ENCODE measurements at regions not wholly inside any gene's neighbourhood (a gene's known extent, or its start where the extent isn't known, plus 50 kb on each side); places are given as distances from the start of the nearest gene placed in this dataset.

GRCh38 chr2:8406271-8406670 lies 275.6 kb upstream of the ID2 start:
- Histone ChIP-seq H3K79me1 (ENCODE audit: insufficient read depth, low read depth, low read length, poor library complexity, severe bottlenecking) (no peaks in the 10 kb centered on the region), H2BK120ac (ENCODE audit: low read depth, low read length, poor library complexity, severe bottlenecking) (no peak overlapping the region), H4K8ac (replicated peaks; ENCODE audit: insufficient read length, low read depth, low read length) (no peak overlapping the region), H2BK12ac (ENCODE audit: insufficient read length, low read depth, low read length) (no peak overlapping the region), H3K9me3 (ENCODE audit: control insufficient read depth, low read depth, low read length) (no peaks in the 10 kb centered on the region), H3K14ac (ENCODE audit: insufficient read depth, low read length) (no peak overlapping the region), H3K18ac (ENCODE audit: insufficient read length, low read depth, low read length) (no peak overlapping the region), H2BK15ac (ENCODE audit: low read depth, low read length) (no peak overlapping the region), H3K27me3 (ENCODE audit: insufficient read depth, low read length) (no peaks in the 10 kb centered on the region), H3K23me2 (ENCODE audit: insufficient read length, low read depth, low read length, poor library complexity, severe bottlenecking) (no peaks in the 10 kb centered on the region), H3K56ac (ENCODE audit: insufficient read length, low read depth, low read length) (no peak overlapping the region), H2BK5ac (ENCODE audit: insufficient read length, low read length) (no peak overlapping the region), H3T11ph (ENCODE audit: low read length) (no peak overlapping the region), H3K4me2 (ENCODE audit: insufficient read depth, insufficient read length, low read length) (no peak overlapping the region), H3K9ac (ENCODE audit: extremely low read depth, insufficient read length, low read length) (no peak overlapping the region), H3K79me2 (ENCODE audit: insufficient read depth, low read length) (no peaks in the 10 kb centered on the region), H4K20me1 (ENCODE audit: control insufficient read depth, insufficient read depth, insufficient read length) (no peaks in the 10 kb centered on the region), H3K27ac (ENCODE audit: insufficient read length, low read depth, low read length) (no peak overlapping the region), H3K4ac (ENCODE audit: low read depth, low read length) (no peak overlapping the region), H2BK20ac (ENCODE audit: low read depth, low read length, poor library complexity, severe bottlenecking) (no peak overlapping the region), H4K5ac (ENCODE audit: insufficient read length, low read depth, low read length) (no peak overlapping the region), H4K91ac (ENCODE audit: insufficient read length, low read depth, low read length) (no peak overlapping the region), H3K4me1 (ENCODE audit: insufficient read depth, low read length) (no peaks in the 10 kb centered on the region), H3K23ac (ENCODE audit: insufficient read length, low read depth, low read length) (no peak overlapping the region), H2AK5ac (ENCODE audit: insufficient read length, low read length) (no peak overlapping the region), H2AFZ (ENCODE audit: low read length) (no peak overlapping the region)
- no peak for TF ChIP-seq CTCF (conservative IDR thresholded peaks at IDR 0.05)
- Mint-ChIP-seq H3K4me1 (peaks cover 3 to 4% of the 10 kb centered on the region in 2 experiments; a peak in 2 of 4 replicates), H3K27me3 (ENCODE audit: low read depth) (peaks cover 3% of the 10 kb centered on the region), H3K36me3 (ENCODE audit: insufficient read depth in 1 of 3, low read depth in 3 of 3) (no peaks in the 10 kb centered on the region), H3K4me3 (no peak overlapping the region), H3K9me3 (no peaks in the 10 kb centered on the region), H3K27ac (no peak overlapping the region)
- DNase-seq, result no peak
- WGBS (ENCODE audit: extremely low coverage, insufficient read length, low lambda C conversion rate), result no CpG with 5 or more reads among the region's 7 CpGs

Measured in H9 (cell line).